ENCODE measurements at regions not wholly inside any gene's neighbourhood (a gene's known extent, or its start where the extent isn't known, plus 50 kb on each side); places are given as distances from the start of the nearest gene placed in this dataset.

DNA sequence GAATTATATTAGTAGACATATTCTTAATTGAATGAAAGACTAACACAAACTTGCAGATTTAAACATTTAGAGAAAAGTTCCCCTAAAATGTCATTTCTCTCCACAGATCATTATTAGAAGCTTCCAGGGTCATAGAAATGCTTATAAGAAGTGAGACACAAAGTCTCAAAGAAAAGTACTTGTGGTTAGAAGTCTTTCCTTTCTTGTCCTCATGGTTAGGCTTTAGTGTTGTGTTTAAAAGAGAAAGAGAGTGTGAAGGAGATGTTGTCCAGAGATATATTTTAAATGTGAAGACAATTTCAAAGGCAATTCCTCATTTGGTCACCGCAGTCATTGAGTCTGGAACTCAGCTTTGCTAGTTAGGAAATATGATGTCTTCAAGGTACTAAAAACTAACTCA is 230.4 kb upstream of the ARPP21 start:
- no peaks in the 10 kb centered on the region for H4K20me1 ChIP-seq (ENCODE audit: low read depth, low read length)
- no peaks in the 10 kb centered on the region for H3F3A ChIP-seq (ENCODE audit: insufficient read depth)
- H3K4me2 ChIP-seq (ENCODE audit: low read depth, low read length, poor library complexity, severe bottlenecking): no peak overlapping the region
- TF ChIP-seq, protein P1, sequence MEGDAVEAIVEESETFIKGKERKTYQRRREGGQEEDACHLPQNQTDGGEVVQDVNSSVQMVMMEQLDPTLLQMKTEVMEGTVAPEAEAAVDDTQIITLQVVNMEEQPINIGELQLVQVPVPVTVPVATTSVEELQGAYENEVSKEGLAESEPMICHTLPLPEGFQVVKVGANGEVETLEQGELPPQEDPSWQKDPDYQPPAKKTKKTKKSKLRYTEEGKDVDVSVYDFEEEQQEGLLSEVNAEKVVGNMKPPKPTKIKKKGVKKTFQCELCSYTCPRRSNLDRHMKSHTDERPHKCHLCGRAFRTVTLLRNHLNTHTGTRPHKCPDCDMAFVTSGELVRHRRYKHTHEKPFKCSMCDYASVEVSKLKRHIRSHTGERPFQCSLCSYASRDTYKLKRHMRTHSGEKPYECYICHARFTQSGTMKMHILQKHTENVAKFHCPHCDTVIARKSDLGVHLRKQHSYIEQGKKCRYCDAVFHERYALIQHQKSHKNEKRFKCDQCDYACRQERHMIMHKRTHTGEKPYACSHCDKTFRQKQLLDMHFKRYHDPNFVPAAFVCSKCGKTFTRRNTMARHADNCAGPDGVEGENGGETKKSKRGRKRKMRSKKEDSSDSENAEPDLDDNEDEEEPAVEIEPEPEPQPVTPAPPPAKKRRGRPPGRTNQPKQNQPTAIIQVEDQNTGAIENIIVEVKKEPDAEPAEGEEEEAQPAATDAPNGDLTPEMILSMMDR (IDR thresholded peaks at IDR 0.05; ENCODE audit: insufficient read depth, low read length, poor library complexity, severe bottlenecking): no peak
- no peak for TF ChIP-seq EZH2phosphoT487 (conservative IDR thresholded peaks at IDR 0.05; ENCODE audit: low read length)
- no peak overlapping the region for H2AFZ ChIP-seq (ENCODE audit: low read depth, low read length, severe bottlenecking)
- no peaks in the 10 kb centered on the region for H3K9me3 ChIP-seq (ENCODE audit: insufficient read depth, low read length)
- H3K9ac ChIP-seq (ENCODE audit: low read length): no peak overlapping the region
- H3K36me3 ChIP-seq (ENCODE audit: low read length): no peaks in the 10 kb centered on the region
- no peaks in the 10 kb centered on the region for H3K79me2 ChIP-seq (ENCODE audit: insufficient read depth, low read length)
- no peak overlapping the region for H3K4me3 ChIP-seq (ENCODE audit: insufficient read depth, low read length, poor library complexity, severe bottlenecking)
- no peak overlapping the region for H3K27ac ChIP-seq (ENCODE audit: low read depth, low read length)
- no peaks in the 10 kb centered on the region for H3K27me3 ChIP-seq (ENCODE audit: low read length)
- no peaks in the 10 kb centered on the region for H3K9me2 ChIP-seq (replicated peaks; ENCODE audit: insufficient read depth, low read length)

DNA sequence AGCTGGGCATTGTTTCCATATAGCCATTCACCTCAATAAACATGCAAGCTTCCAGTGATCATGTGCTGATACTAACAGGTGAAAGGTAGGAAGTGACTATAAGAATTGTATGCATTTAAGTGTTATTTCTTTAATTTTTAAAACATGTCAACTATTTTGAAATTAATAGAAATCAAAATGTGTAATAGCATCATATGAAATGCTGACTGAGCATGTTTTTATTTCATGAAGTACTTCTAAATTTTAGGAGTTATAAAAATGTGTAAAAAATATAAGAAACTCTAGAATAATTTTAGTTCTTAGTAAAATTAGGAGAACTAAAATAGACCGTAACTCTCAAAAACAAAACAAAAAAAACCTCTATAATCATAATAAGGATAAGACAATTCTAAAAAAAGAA is 229.3 kb upstream of the ARPP21 start:
- Histone ChIP-seq H3K27ac (ENCODE audit: low read depth, low read length) (no peak overlapping the region), H3K9ac (ENCODE audit: low read length) (no peak overlapping the region), H3K9me2 (replicated peaks; ENCODE audit: insufficient read depth, low read length) (no peaks in the 10 kb centered on the region), H3K27me3 (ENCODE audit: low read length) (no peaks in the 10 kb centered on the region), H4K20me1 (ENCODE audit: low read depth, low read length) (no peaks in the 10 kb centered on the region), H3F3A (ENCODE audit: insufficient read depth) (no peaks in the 10 kb centered on the region), H3K9me3 (ENCODE audit: insufficient read depth, low read length) (no peaks in the 10 kb centered on the region), H3K79me2 (ENCODE audit: insufficient read depth, low read length) (no peaks in the 10 kb centered on the region), H2AFZ (ENCODE audit: low read depth, low read length, severe bottlenecking) (no peak overlapping the region), H3K4me3 (ENCODE audit: insufficient read depth, low read length, poor library complexity, severe bottlenecking) (no peak overlapping the region), H3K4me2 (ENCODE audit: low read depth, low read length, poor library complexity, severe bottlenecking) (no peak overlapping the region), H3K36me3 (ENCODE audit: low read length) (no peaks in the 10 kb centered on the region)
- TF ChIP-seq EZH2phosphoT487 (conservative IDR thresholded peaks at IDR 0.05; ENCODE audit: low read length): no peak
- TF ChIP-seq, protein P1 (IDR thresholded peaks at IDR 0.05; ENCODE audit: insufficient read depth, low read length, poor library complexity, severe bottlenecking): no peak

DNA sequence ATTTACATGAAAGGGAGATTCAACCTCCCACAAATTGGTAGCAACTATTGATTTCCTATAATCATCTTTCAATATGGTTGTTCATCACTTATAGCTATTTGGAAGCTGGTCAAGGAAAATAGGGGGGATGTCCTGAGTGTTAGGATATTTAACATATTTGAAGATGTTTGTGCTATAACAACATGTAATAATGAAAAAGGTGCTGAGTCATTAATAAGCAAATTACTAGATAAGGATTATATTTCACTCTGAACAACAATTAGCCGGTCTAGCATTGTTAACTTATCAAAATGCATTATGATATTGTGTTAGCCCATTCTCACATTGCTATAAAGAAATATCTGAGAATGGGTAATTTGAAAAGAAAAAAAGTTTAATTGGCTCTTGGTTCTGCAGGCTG is 225.8 kb upstream of the ARPP21 start:
- H3K4me3 ChIP-seq (ENCODE audit: insufficient read depth, low read length, poor library complexity, severe bottlenecking): no peak overlapping the region
- no peak overlapping the region for H2AFZ ChIP-seq (ENCODE audit: low read depth, low read length, severe bottlenecking)
- H3K9ac ChIP-seq (ENCODE audit: low read length): no peak overlapping the region
- no peaks in the 10 kb centered on the region for H3K79me2 ChIP-seq (ENCODE audit: insufficient read depth, low read length)
- H3K27me3 ChIP-seq (ENCODE audit: low read length): no peaks in the 10 kb centered on the region
- H3K36me3 ChIP-seq (ENCODE audit: low read length): no peaks in the 10 kb centered on the region
- no peaks in the 10 kb centered on the region for H4K20me1 ChIP-seq (ENCODE audit: low read depth, low read length)
- H3K27ac ChIP-seq (ENCODE audit: low read depth, low read length): no peak overlapping the region
- H3F3A ChIP-seq (ENCODE audit: insufficient read depth): no peaks in the 10 kb centered on the region
- H3K4me2 ChIP-seq (ENCODE audit: low read depth, low read length, poor library complexity, severe bottlenecking): no peak overlapping the region
- no peak for TF ChIP-seq EZH2phosphoT487 (conservative IDR thresholded peaks at IDR 0.05; ENCODE audit: low read length)
- TF ChIP-seq, protein P1 (IDR thresholded peaks at IDR 0.05; ENCODE audit: insufficient read depth, low read length, poor library complexity, severe bottlenecking): no peak
- H3K9me3 ChIP-seq (ENCODE audit: insufficient read depth, low read length): no peaks in the 10 kb centered on the region
- no peaks in the 10 kb centered on the region for H3K9me2 ChIP-seq (replicated peaks; ENCODE audit: insufficient read depth, low read length)
